NB4 (cell line): ENCODE measurements at regions not wholly inside any gene's neighbourhood (a gene's known extent, or its start where the extent isn't known, plus 50 kb on each side); places are given as distances from the start of the nearest gene placed in this dataset.
"Not testable (repeated sequence)": the region's sequence is repeated elsewhere in the genome, so short reads cannot be mapped to it uniquely, and the experiment has no call there.

ENCODE experiments used
- DNase-seq: peaks from one replicate; pipeline ENCODE4 v3.0.0; 2010; ENCODE audit warnings: low read depth
- H3K4me3 ChIP-seq: one replicate; pipeline ENCODE4 v1.5.1; 2011; ENCODE audit warnings: mild to moderate bottlenecking, low read depth, low read length, moderate library complexity
- CTCF ChIP-seq: IDR thresholded peaks from one replicate; pipeline ENCODE4 v1.5.1; 2012; ENCODE audit warnings: low read depth, low read length
- MAX ChIP-seq: IDR thresholded peaks from 2 replicates; pipeline ENCODE4 v1.6.1; 2011; ENCODE audit warnings: low read depth, low read length
- MYC ChIP-seq: IDR thresholded peaks from 2 replicates; pipeline ENCODE4 v1.6.1; 2011; ENCODE audit warnings: low read depth, low read length
- POLR2A ChIP-seq: IDR thresholded peaks from 2 replicates; pipeline ENCODE4 v1.6.1; 2011; ENCODE audit warnings: mild to moderate bottlenecking; ENCODE audit not compliant: insufficient read length; ENCODE audit errors: extremely low read depth

- TF ChIP-seq MYC: no peak
- TF ChIP-seq POLR2A: no peak
- no peak for TF ChIP-seq CTCF
- TF ChIP-seq MAX: no peak
- H3K4me3 ChIP-seq: no peak overlapping the region
- DNase-seq: no peak
These were observed 255.1 kb downstream of the XPNPEP1 start for GRCh38 chr10:109668154-109668665.

- TF ChIP-seq POLR2A: no peak
- no peak for TF ChIP-seq MYC
- TF ChIP-seq CTCF: no peak
- no peak for TF ChIP-seq MAX
- H3K4me3 ChIP-seq: no peak overlapping the region
- DNase-seq: no peak
These were observed 258.0 kb downstream of the XPNPEP1 start for GRCh38 chr10:109665321-109665720.

- H3K4me3 ChIP-seq: no peak overlapping the region
These were observed 258.8 kb downstream of the XPNPEP1 start for GRCh38 chr10:109664554-109664953.

GRCh38 chr10:109663122-109663521 lies 260.2 kb downstream of the XPNPEP1 start:
- TF ChIP-seq MAX: no peak
- no peak for TF ChIP-seq CTCF
- no peak for TF ChIP-seq POLR2A
- TF ChIP-seq MYC: no peak
- DNase-seq: no peak
- no peak overlapping the region for H3K4me3 ChIP-seq

More at GRCh38 chr10:109664554-109664953, 258.8 kb downstream of the XPNPEP1 start:
- DNase-seq: no peak
- TF ChIP-seq MAX (no peak), CTCF (no peak), POLR2A (no peak), MYC (no peak)

- H3K4me3 ChIP-seq, DNase-seq: not testable (repeated sequence)
These were observed 270.7 kb downstream of the XPNPEP1 start for GRCh38 chr10:109652612-109653011.

- no peak for DNase-seq
- TF ChIP-seq MAX (no peak), CTCF (no peak), POLR2A (no peak), MYC (no peak)
- no peak overlapping the region for H3K4me3 ChIP-seq
These were observed 273.1 kb downstream of the XPNPEP1 start for GRCh38 chr10:109650228-109650627.
